ENCODE measurements at regions not wholly inside any gene's neighbourhood (a gene's known extent, or its start where the extent isn't known, plus 50 kb on each side); places are given as distances from the start of the nearest gene placed in this dataset.

DNA sequence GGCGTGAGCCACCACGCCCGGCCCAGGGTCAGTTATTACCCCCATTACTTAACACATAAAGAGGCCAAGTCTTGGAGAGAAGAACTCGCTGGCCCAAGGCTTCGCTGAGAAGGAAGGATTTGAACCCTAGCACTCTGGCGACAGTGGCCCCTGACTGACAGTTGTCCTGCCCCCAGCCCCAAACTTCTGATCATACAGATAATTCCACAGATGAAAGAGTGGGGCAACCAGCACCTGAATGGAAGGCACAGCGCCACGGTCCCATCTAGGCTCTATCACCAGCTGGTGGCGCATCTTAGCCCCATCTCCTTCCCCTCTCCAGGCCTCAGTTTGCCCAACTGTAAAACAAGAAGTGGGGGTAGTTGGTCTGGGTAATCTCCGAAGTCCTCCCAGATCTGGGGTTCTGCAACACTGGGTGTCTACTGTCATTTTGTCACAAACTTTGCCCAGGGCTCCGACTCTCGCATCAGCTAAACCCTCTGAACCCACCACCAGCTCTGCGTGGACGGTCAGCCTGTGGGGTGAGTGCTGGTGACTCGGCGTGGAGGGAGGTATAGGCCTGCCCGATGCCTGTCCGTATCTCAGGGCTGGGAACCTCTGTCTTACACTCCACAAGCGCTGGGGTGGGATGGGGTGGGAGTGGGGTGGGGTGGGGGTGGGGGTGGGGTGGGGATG is 209.3 kb downstream of the C9orf50 start:
- Histone ChIP-seq H3K36me3 (ENCODE audit: control insufficient read depth in 2 of 2, extremely low read depth in 1 of 2, insufficient read depth in 2 of 2, low read length in 2 of 2) (no peaks in the 10 kb centered on the region), H3K27me3 (ENCODE audit: control insufficient read depth in 2 of 2, insufficient read depth in 2 of 2, low read length in 2 of 2) (no peaks in the 10 kb centered on the region), H3K9ac (replicated peaks; ENCODE audit: extremely low read depth, insufficient read depth, low read length) (no peak overlapping the region), H3K79me2 (ENCODE audit: control insufficient read depth, insufficient read depth, low read length) (no peaks in the 10 kb centered on the region), H3K4me1 (ENCODE audit: control insufficient read depth, extremely low read depth, insufficient read depth, low read length) (peaks cover 15% of the 10 kb centered on the region), H3K4me2 (ENCODE audit: insufficient read depth, low read length) (no peak overlapping the region), H2AFZ (ENCODE audit: low read depth, low read length) (no peak overlapping the region), H3K27ac (ENCODE audit: insufficient read depth, low read depth, low read length) (no peak overlapping the region), H3K9me1 (replicated peaks; ENCODE audit: control insufficient read depth, extremely low read depth, insufficient read depth, low read length) (no peaks in the 10 kb centered on the region), H4K20me1 (replicated peaks; ENCODE audit: control insufficient read depth, extremely low read depth, insufficient read depth, low read length) (no peaks in the 10 kb centered on the region), H3K9me3 (replicated peaks; ENCODE audit: control insufficient read depth, insufficient read depth, low read length) (no peaks in the 10 kb centered on the region), H3K4me3 (replicated peaks in 1 of 3; ENCODE audit: insufficient read depth in 1 of 3, low read depth in 1 of 3, low read length in 3 of 3) (no peak overlapping the region)
- DNase-seq (ENCODE audit: low read depth, low spot score) (no peak), FAIRE-seq (no peak)
- CTCF ChIA-PET: no interaction called here
- no TSS peak for BruUV-seq (replicated peaks)
- intact Hi-C loops (cut with micrococcal nuclease) (loop anchor here (2.0 to 5.0 kb wide), 6 partner anchors 29 to 237 kb away; no protein-coding TSS in a partner anchor), dilution Hi-C loops (cut with MboI; ENCODE audit: extremely low pct_ligation_motif_present, low sequenced_read_pairs) (no loop called here)
- POLR2A ChIA-PET: no interaction called here
- no peak for TF ChIP-seq CTCF (IDR thresholded peaks at IDR 0.05; ENCODE audit: extremely low read depth in 1 of 2, insufficient read depth in 1 of 2, low read depth in 1 of 2, low read length in 2 of 2)
- no peak for TF ChIP-seq POLR2AphosphoS5 (IDR thresholded peaks at IDR 0.05; ENCODE audit: insufficient read depth, low read depth, low read length)
- TF ChIP-seq, protein P1, sequence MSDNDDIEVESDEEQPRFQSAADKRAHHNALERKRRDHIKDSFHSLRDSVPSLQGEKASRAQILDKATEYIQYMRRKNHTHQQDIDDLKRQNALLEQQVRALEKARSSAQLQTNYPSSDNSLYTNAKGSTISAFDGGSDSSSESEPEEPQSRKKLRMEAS (IDR thresholded peaks at IDR 0.05; ENCODE audit: insufficient read depth, insufficient read length): no peak
- TF ChIP-seq GATA2 (IDR thresholded peaks at IDR 0.05; ENCODE audit: insufficient read depth, insufficient read length, low read depth, low read length): no peak
- no peak for TF ChIP-seq JUN (IDR thresholded peaks at IDR 0.05; ENCODE audit: borderline replicate concordance, insufficient read depth, insufficient read length, low read depth)
- TF ChIP-seq EZH2 (IDR thresholded peaks at IDR 0.05; ENCODE audit: borderline replicate concordance, low read depth, low read length, severe bottlenecking): no peak
- no peak for TF ChIP-seq FOS (IDR thresholded peaks at IDR 0.05; ENCODE audit: borderline replicate concordance, insufficient read depth, low read length)
- TF ChIP-seq POLR2A (IDR thresholded peaks at IDR 0.05; ENCODE audit: low read depth, low read length): no peak
- no peak for TF ChIP-seq MYC (IDR thresholded peaks at IDR 0.05; ENCODE audit: low read depth, low read length)

Measured in endothelial cell of umbilical vein (primary cell).